SK-N-SH treated with all-trans-retinoic acid at 6 μM for 48 hours (cell line): ENCODE measurements at regions not wholly inside any gene's neighbourhood (a gene's known extent, or its start where the extent isn't known, plus 50 kb on each side); places are given as distances from the start of the nearest gene placed in this dataset.

Experiments used
- CSDC2 ChIP-seq: fragments of 250-450 bp; sonication (Bioruptor Pico); IDR thresholded peaks from 2 replicates; pipeline ENCODE4 v1.5.0; 2020; ENCODE audit warnings: mild to moderate bottlenecking, moderate library complexity
- ISL1 ChIP-seq: fragments of 250-450 bp; sonication (Bioruptor Pico); IDR thresholded peaks from 2 replicates; pipeline ENCODE4 v2.1.2; 2022; ENCODE audit warnings: mild to moderate bottlenecking, moderate library complexity
- ZFP3 ChIP-seq: fragments of 250-450 bp; sonication (Bioruptor Pico); IDR thresholded peaks from 2 replicates; pipeline ENCODE4 v1.5.0; 2020; ENCODE audit warnings: mild to moderate bottlenecking, moderate library complexity
- ZFP30 ChIP-seq: fragments of 450-650 bp; formaldehyde crosslinking; IDR thresholded peaks from 2 replicates; pipeline ENCODE4 v1.5.0; 2022; ENCODE audit warnings: mild to moderate bottlenecking, moderate library complexity
- ZNF70 ChIP-seq: fragments of 450-650 bp; formaldehyde crosslinking; IDR thresholded peaks from 2 replicates; pipeline ENCODE4 v1.5.0; 2020; ENCODE audit warnings: mild to moderate bottlenecking, moderate library complexity

GRCh38 chr10:106347547-106347946 is 817.0 kb downstream of the SORCS1 start:
- no peak for TF ChIP-seq ZFP3 (CRISPR knock-in tag)
- no peak for TF ChIP-seq ZFP30 (CRISPR knock-in tag)
- no peak for TF ChIP-seq ZNF70
- TF ChIP-seq ISL1 (CRISPR knock-in tag) = no peak
- no peak for TF ChIP-seq CSDC2 (CRISPR knock-in tag)
